HG03159 (cell line): ENCODE measurements at regions not wholly inside any gene's neighbourhood (a gene's known extent, or its start where the extent isn't known, plus 50 kb on each side); places are given as distances from the start of the nearest gene placed in this dataset.
"Not testable (repeated sequence)": the region's sequence is repeated elsewhere in the genome, so short reads cannot be mapped to it uniquely, and the experiment has no call there.

Experiments
- ATAC-seq: cut with Tn5 transposase; IDR thresholded peaks from one replicate; pipeline ENCODE4 v1.9.1; 2021; ENCODE audit warnings: mild to moderate bottlenecking, moderate library complexity; ENCODE audit not compliant: unreplicated experiment

- ATAC-seq, result not testable (repeated sequence)
Observed at GRCh38 chr14:105675433-105675832, 149.1 kb downstream of the TMEM121 start.

- not testable (repeated sequence) for ATAC-seq
Observed at GRCh38 chr14:105675905-105676670, 149.7 kb downstream of the TMEM121 start.

GRCh38 chr14:105678057-105678456 is 151.7 kb downstream of the TMEM121 start:
- not testable (repeated sequence) for ATAC-seq

GRCh38 chr14:105678996-105679958 is 152.9 kb downstream of the TMEM121 start:
- not testable (repeated sequence) for ATAC-seq

- ATAC-seq, result peak; percentile 46
Observed at GRCh38 chr14:105679959-105680735, 153.8 kb downstream of the TMEM121 start.

- peak; percentile 31 for ATAC-seq
Observed at GRCh38 chr14:105680736-105681098, 154.3 kb downstream of the TMEM121 start.

- ATAC-seq, result not testable (repeated sequence)
Observed at GRCh38 chr14:105681606-105682185, 155.3 kb downstream of the TMEM121 start.

- not testable (repeated sequence) for ATAC-seq
Observed at GRCh38 chr14:105682442-105682841, 156.1 kb downstream of the TMEM121 start.

GRCh38 chr14:105682956-105683570 is 156.7 kb downstream of the TMEM121 start:
- no peak for ATAC-seq

GRCh38 chr14:105684056-105684455 is 157.7 kb downstream of the TMEM121 start:
- not testable (repeated sequence) for ATAC-seq

GRCh38 chr14:105684597-105684996 is 158.2 kb downstream of the TMEM121 start:
- not testable (repeated sequence) for ATAC-seq

- ATAC-seq, result no peak
Observed at GRCh38 chr14:105685003-105685402, 158.6 kb downstream of the TMEM121 start.

GRCh38 chr14:105685605-105686004 is 159.2 kb downstream of the TMEM121 start:
- not testable (repeated sequence) for ATAC-seq

- ATAC-seq, result peak; percentile 41
Observed at GRCh38 chr14:105686050-105686449, 159.7 kb downstream of the TMEM121 start.

GRCh38 chr14:105686462-105687170 is 160.2 kb downstream of the TMEM121 start:
- ATAC-seq, result peak; percentile 22

- not testable (repeated sequence) for ATAC-seq
Observed at GRCh38 chr14:105687171-105688022, 161.0 kb downstream of the TMEM121 start.

- ATAC-seq, result not testable (repeated sequence)
Observed at GRCh38 chr14:105688023-105688351, 161.6 kb downstream of the TMEM121 start.

- not testable (repeated sequence) for ATAC-seq
Observed at GRCh38 chr14:105688664-105689221, 162.4 kb downstream of the TMEM121 start.
